NCI-H1105 treated with DMSO at 0.1 percent for 48 hours (cell line): ENCODE measurements at regions not wholly inside any gene's neighbourhood (a gene's known extent, or its start where the extent isn't known, plus 50 kb on each side); places are given as distances from the start of the nearest gene placed in this dataset.

ENCODE experiments used
- DNase-seq: peaks from one replicate; lab custom pipeline; 2025; lab: John Stamatoyannopoulos, UW

- no peak for DNase-seq
Observed at GRCh38 chr12:115708801-115709200, 568.7 kb downstream of the MED13L start.

GRCh38 chr12:115700896-115701465 lies 576.5 kb downstream of the MED13L start:
- DNase-seq, result no peak

- DNase-seq, result no peak
Observed at GRCh38 chr12:115700081-115700480, 577.4 kb downstream of the MED13L start.

GRCh38 chr12:115698257-115698656 lies 579.2 kb downstream of the MED13L start:
- DNase-seq, result no peak

GRCh38 chr12:115697340-115697739 lies 580.2 kb downstream of the MED13L start:
- DNase-seq, result peak; percentile 95

- DNase-seq, result no peak
Observed at GRCh38 chr12:115694564-115694963, 582.9 kb downstream of the MED13L start.

GRCh38 chr12:115693970-115694369 lies 583.5 kb downstream of the MED13L start:
- no peak for DNase-seq

GRCh38 chr12:115691123-115691522 lies 586.4 kb downstream of the MED13L start:
- no peak for DNase-seq

GRCh38 chr12:115687094-115687493 lies 590.4 kb downstream of the MED13L start:
- DNase-seq, result no peak

GRCh38 chr12:115683240-115683780 lies 594.2 kb downstream of the MED13L start:
- DNase-seq, result no peak

GRCh38 chr12:115680967-115681366 lies 596.5 kb downstream of the MED13L start:
- DNase-seq, result no peak

GRCh38 chr12:115672506-115673080 lies 604.9 kb downstream of the MED13L start:
- no peak for DNase-seq

- DNase-seq, result no peak
Observed at GRCh38 chr12:115672086-115672485, 605.4 kb downstream of the MED13L start.

- no peak for DNase-seq
Observed at GRCh38 chr12:115670869-115671268, 606.6 kb downstream of the MED13L start.

- no peak for DNase-seq
Observed at GRCh38 chr12:115667116-115667515, 610.4 kb downstream of the MED13L start.

- DNase-seq, result no peak
Observed at GRCh38 chr12:115666168-115666567, 611.3 kb downstream of the MED13L start.

- DNase-seq, result no peak
Observed at GRCh38 chr12:115661112-115661511, 616.4 kb downstream of the MED13L start.

GRCh38 chr12:115660211-115660805 lies 617.2 kb downstream of the MED13L start:
- no peak for DNase-seq

GRCh38 chr12:115659422-115659821 lies 618.1 kb downstream of the MED13L start:
- DNase-seq, result no peak

GRCh38 chr12:115657081-115658013 lies 620.1 kb downstream of the MED13L start:
- no peak for DNase-seq

GRCh38 chr12:115650026-115650425 lies 627.5 kb downstream of the MED13L start:
- no peak for DNase-seq

- DNase-seq, result no peak
Observed at GRCh38 chr12:115648463-115648862, 629.0 kb downstream of the MED13L start.
